GM19324 (cell line): ENCODE measurements at regions not wholly inside any gene's neighbourhood (a gene's known extent, or its start where the extent isn't known, plus 50 kb on each side); places are given as distances from the start of the nearest gene placed in this dataset.

ENCODE experiments used
- ATAC-seq: cut with Tn5 transposase; IDR thresholded peaks from one replicate; pipeline ENCODE4 v1.9.1; 2021; ENCODE audit warnings: mild to moderate bottlenecking, moderate library complexity; ENCODE audit not compliant: unreplicated experiment, low FRiP score

- no peak for ATAC-seq
Observed at GRCh38 chr9:117775591-117775990, 71.4 kb downstream of the TLR4 start.

- no peak for ATAC-seq
Observed at GRCh38 chr9:117777823-117778222, 73.6 kb downstream of the TLR4 start.

DNA sequence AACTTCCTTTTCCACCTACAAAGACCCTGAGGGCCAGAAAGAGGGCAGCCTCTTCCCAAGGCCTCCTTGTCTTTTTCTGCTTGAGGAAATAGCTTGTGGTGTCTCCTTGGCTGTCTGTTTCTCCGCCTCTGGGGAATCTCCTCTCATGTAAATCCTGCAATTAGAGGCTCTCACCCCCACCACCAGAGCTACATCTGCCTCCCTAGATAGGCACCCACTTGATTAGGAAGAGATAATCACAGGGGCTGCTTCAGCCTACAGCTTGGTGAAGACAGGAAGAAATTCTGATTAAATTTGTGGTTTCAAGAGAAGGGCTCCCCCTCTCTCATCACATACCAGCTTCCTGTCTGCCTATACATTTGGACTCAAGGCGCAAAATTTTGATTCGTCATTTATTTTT, 75.6 kb downstream of the TLR4 start:
- no peak for ATAC-seq

DNA sequence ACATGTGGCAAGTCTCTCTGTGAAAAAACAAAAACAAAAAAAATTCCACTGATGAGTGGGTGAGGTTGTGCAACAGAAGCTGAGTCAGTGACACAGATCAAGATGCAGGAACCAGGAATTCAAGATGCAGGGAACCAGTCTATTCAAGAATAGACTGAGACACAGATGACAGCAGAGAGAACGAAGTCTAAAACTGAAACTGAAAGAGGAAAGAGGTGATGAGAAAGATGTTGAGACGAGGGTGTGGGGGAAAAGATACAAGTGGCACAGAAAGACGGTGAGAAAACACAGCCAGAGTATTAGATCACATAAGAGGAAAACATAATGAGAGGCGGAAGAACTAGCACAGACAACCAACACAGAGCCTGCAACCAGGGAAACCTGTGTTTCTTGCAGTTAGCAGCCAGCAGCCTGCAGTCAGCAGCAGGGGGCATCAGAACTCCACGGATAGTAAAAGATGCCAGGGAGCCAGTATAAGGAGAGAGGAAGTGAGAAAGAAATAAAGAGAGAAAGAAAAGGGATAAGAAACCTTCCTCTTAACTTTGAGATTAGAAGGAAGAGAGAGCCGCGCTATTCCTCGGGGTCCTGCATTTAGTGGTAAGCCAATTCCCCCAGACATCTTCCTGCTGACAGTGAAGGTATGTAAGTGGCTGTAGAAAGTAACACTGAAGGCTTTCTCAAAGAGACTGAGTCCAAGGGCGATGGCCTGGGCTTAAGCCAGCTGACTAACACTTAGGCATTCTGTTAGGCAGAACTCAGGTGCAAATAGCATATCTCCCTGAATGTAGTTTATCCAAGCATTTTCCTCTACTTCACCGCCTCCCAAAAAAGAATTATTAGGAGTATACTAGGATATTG, 79.0 kb downstream of the TLR4 start:
- ATAC-seq: peak; percentile 76

DNA sequence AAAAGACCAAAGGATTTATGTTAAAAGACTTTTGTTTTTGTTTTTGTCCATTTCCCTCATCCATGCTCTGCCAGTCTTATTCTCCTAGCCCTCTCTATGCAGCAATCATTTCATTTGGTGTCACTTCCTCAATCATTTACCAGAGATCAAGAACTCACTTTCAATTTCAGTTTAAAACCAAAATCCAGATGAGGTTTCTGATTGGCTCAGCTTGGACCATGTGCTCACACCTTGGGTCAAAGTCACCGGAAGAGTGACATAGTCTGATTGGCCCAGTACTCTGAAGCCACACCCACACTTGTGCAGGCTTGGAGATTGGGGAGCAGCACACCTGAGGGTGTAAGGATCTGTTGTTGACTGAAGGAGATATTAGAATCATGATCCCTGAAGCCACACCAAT, 79.6 kb downstream of the TLR4 start:
- peak; percentile 76 for ATAC-seq

DNA sequence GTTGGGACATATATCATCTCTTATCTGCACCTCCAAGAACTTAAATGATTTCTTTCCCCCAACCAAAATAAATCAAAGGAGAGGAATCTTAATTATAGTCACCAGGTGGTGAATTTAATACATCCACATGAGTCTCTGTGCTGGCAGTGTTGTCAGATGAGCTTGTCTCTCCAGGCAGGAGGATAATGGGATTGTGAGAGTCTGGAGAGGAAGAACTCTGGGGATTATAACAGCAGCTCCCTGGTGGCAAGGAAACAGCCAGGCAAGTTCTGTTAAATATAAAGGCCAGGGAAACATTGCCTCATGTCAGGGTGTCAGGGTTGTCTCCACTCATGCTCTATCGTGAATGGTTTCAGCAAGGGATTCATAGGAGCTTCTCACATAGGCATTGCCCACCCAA, 80.8 kb downstream of the TLR4 start:
- ATAC-seq: no peak

DNA sequence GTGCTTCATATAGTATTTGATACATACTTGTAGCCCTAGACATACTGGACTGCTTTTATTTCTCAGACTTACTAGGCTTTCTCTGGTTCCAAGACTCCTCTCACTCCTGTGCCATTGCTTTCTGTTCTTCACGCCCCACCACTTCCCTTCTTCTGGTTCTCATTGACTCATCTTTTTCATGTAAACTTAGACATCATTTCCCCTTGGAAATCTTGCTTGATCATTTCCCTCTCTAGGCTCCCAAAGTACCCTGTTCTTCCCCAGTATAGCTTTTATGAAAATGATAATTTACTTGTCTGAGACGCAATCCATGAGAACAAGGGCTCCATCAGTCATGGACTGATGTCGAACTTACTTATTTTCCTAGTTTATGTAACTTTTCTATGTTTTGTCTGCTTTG, 83.5 kb downstream of the TLR4 start:
- no peak for ATAC-seq

GRCh38 chr9:117795271-117795670, 91.1 kb downstream of the TLR4 start:
- no peak for ATAC-seq

- ATAC-seq: no peak
Observed at GRCh38 chr9:117796681-117797080, 92.5 kb downstream of the TLR4 start.

DNA sequence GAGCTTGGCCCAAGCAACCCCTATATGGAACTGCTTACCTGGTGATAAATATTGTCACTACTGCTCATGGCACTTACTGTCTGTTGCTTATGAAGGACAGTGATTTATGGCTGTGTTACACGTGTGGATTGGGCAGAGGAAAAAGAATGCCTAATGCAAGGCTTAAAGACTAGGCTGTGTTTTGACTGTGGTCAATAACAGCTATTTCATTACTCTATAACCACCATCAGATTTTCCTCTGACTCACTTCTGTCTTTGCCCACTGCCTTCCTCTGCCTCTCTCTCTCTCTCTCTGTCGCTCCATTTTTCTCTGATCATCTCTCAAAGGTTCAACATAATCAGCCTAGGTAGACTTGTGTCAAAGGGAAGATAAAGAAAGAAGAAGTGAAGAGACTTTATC, 96.2 kb downstream of the TLR4 start:
- ATAC-seq: no peak

- ATAC-seq: no peak
Observed at GRCh38 chr9:117809751-117810150, 105.5 kb downstream of the TLR4 start.

DNA sequence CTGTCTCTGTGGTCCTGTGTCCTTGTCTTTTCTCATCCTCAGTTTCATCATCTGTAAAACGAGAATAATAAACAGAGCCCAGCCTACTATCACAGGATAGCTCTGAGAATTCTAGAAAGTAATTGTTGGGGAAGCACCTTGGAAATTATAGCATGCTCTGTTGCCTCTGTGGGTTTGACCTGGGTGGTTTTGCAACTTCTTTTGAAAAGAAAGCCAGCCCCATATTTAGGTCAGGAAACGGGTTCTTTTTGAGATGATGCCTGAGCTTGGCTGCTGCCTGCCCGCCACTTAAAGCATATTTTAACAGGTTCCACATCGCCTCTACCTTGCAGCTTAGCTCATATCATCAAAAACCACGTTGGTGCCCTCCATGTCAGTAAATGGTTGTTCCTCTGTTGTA, 111.1 kb downstream of the TLR4 start:
- no peak for ATAC-seq

GRCh38 chr9:117815948-117816347, 111.7 kb downstream of the TLR4 start:
- no peak for ATAC-seq

GRCh38 chr9:117821954-117822353, 117.8 kb downstream of the TLR4 start:
- no peak for ATAC-seq

GRCh38 chr9:117823576-117823975, 119.4 kb downstream of the TLR4 start:
- ATAC-seq: no peak

DNA sequence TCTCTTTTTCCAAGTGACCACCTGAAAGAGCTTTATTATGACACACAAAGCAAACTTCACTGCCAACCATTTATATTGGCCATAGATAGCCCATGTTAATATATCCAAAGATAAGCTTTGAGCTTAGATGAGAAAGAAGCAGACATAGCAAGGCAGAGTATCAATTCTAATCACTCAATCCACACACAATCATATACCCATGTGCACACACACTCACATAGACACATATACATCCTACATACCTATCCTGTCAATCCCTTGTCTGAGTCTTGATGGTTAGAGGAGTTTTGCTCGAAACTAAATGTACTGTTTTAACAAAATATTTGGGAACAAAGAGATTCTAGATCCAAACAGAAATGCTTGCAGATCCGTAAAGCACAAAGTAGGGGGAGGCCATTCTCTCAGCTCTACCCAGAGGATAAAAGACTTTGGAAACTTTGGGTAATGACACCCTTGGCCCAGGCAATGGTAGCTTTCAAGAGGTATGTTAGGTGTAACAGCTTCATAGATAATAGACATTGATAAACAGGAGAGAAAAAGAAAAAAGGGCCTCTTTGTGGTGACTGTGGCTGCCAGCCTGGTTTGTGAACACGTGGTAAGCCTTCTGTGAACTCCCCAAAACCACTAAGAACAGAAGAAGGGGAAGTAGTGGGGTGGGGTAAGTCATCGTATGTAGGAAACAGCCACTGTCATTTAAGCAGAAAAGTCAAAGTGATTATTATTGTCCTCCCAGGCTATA, 121.6 kb downstream of the TLR4 start:
- ATAC-seq: peak; percentile 91

- no peak for ATAC-seq
Observed at GRCh38 chr9:117826837-117827236, 122.6 kb downstream of the TLR4 start.

GRCh38 chr9:117827456-117827855, 123.3 kb downstream of the TLR4 start:
- ATAC-seq: no peak

GRCh38 chr9:117828466-117828865, 124.3 kb downstream of the TLR4 start:
- ATAC-seq: no peak

DNA sequence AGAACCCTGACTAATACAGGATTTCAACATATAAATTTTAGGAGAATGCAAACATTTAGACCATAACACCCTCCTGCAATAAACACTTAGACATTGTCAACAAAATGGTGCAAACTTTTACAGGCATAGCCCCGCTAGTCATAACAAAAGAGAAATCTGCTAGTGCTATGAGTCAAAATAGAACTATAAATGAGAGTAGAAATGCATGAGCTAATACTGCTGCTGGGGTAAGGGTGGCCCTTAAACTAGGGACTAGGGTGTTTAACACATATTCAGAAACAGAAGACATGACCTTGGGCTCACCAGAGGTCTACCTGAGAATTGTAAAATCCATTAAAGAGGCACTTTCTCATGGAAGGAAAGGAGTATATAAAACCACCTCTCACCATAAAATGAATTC, 131.6 kb downstream of the TLR4 start:
- no peak for ATAC-seq

DNA sequence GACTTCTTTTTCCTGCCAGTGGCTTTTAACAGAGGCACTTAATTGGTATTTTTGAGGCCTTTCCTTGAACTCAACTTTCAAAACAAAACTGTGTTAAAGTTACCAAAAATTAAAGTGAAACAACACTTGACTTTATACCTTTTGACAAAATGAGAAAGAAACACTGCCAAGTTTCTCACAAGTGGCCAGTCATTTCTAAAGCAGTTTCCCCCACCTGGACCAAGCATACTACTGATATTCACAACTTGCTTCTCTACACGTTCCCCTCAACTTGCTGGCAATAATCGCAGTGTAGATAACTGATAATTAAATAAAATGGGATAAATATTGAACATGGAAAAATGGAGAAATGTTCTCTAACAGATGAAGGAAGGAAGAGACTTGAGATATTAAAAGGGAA, 135.7 kb downstream of the TLR4 start:
- ATAC-seq: no peak
